Posterior cingulate gyrus (tissue), 11 donors: ENCODE measurements at regions not wholly inside any gene's neighbourhood (a gene's known extent, or its start where the extent isn't known, plus 50 kb on each side); places are given as distances from the start of the nearest gene placed in this dataset.

Source experiments
- DNase-seq, 10 donors: peaks; one replicate each; pipeline versions ENCODE4 v3.0.0 to v3.0.0-alpha.2; 2020 to 2021; ENCODE audit warnings: mixed read lengths in 3 of 10
- intact Hi-C: fragments of 100-400 bp; cut with DNase I; formaldehyde crosslinking; loops from one replicate; pipeline ENCODE4 v1.15.1; 2023

- no peak for DNase-seq
- intact Hi-C loops = no loop called here
These were observed 259.9 kb downstream of the BMP7 start for GRCh38 chr20:57006411-57007170.

DNA sequence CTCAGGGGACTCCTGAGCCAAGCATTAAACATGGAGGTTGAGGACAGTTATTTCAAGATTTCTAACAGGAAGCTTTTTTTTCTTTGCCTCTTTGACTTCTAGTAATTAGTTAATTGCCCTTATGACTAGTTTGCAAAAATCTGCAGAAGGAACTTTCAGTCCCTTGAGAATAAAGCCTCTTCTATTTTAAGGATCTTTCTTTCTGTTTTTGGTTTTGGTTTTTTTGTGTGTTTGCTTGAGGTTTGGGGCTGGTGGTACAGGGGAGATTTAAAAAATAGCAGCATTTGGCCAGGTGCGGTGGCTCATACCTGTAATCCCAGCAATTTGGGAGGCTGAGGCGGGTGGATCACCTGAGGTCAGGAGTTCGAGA lies 259.3 kb downstream of the BMP7 start:
- DNase-seq = no peak
- intact Hi-C loops = no loop called here

GRCh38 chr20:57008217-57008616 lies 258.2 kb downstream of the BMP7 start:
- intact Hi-C loops = no loop called here
- no peak for DNase-seq

- DNase-seq = peak in 1 of 10 donors; percentile 24
- intact Hi-C loops = no loop called here
These were observed 257.1 kb downstream of the BMP7 start for GRCh38 chr20:57009355-57009754.

DNA sequence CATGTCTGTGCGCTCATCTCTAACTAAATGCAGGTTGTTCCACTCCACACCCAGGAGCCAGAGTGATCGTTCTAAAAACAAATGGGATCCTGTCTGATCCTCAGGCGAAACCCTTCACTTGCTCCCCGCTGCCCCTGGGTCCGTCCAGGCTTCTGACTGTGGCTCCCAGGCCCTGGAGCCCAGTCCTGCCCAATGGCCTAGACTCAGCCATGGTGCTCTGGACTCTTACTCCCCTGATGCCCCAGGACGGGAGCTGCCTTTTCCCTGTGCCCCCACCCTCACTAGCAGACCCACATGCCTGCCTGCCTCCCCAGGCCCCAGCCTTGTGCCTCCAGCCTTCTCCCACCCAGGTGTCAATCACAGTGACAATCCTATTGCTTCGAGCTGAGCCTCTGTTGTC lies 256.7 kb downstream of the BMP7 start:
- peak in 1 of 10 donors; percentile 62 for DNase-seq
- intact Hi-C loops = no loop called here

GRCh38 chr20:57012691-57013090 lies 253.8 kb downstream of the BMP7 start:
- intact Hi-C loops = no loop called here
- no peak for DNase-seq

DNA sequence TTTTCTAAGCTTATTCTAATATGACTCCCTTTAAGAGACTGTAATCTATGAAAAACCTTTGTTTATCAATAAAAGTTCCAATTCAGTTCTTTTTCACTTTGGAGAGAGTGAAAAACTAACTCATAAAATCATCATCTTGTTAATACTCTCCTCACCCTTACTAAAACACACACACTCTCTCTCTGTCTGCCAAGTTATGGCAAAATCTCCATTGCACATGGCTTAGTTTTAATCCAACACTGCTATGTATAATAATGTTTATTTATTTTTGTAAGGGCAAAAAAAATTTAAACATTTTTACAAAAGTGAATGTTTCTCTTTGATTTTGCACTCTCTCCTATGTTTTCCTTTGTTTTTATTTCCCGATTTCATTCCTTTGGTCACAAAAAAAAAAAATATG lies 253.2 kb downstream of the BMP7 start:
- DNase-seq = no peak
- intact Hi-C loops = no loop called here

DNA sequence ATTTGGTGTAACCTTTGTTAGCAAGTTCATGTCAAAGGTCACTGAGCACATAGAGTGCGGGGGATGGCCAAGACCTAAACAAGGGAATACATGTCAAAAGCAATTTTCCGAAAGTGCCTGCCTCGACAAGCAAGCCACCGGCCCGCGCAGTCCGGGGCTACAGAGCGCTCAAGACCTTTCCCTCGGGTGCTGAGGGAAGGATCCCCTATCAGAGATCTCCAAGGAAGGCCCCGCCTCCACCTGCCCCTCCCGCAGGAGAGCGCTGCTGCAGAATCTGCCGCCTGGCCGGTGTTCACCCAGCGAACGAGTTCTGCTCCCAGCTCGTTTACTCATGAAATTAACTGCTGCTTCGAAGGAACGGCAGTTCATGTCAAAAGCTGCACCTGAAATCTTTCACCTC lies 252.7 kb downstream of the BMP7 start:
- peak in 1 of 10 donors; percentile 28 for DNase-seq
- intact Hi-C loops = no loop called here

DNA sequence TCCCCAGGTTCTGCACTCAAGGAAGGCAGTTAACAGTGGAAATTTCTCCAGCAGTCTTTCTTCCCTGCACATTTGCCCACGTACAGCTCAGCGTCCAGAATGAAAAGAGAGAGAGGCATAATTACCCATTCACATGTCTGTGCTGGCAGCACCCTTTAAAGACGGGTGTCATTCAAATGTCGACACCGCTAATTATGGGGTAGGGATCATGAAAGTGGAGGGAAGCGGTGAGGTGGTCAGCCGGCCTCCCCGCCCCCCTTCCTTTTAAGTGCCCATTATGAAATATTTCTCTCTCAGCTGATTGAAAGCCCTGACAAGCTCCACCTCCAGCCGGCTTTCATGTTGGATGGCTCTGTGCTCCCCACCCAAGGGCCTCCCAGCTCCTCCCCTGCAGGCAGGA lies 246.1 kb downstream of the BMP7 start:
- DNase-seq = no peak
- intact Hi-C loops = no loop called here

DNA sequence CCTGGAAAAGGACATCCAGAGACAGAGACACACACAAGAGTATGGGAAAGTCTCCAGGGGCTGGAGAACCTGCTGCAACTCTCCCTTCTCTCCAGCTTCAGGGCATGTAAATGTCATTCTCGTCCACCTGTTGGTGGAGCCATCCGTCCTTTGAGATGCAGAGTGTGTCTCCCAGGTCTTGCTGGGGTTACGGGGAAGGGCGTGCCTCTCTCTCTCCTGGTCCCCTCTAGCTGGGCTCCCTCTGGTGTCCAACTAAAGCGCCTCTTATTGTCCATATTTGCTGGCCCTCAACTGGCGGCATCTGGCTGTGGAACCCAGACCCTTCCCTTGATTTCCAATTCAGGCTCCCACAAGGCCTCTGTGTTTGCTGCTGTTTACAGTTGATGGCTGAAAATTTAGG lies 244.1 kb downstream of the BMP7 start:
- intact Hi-C loops = no loop called here

DNA sequence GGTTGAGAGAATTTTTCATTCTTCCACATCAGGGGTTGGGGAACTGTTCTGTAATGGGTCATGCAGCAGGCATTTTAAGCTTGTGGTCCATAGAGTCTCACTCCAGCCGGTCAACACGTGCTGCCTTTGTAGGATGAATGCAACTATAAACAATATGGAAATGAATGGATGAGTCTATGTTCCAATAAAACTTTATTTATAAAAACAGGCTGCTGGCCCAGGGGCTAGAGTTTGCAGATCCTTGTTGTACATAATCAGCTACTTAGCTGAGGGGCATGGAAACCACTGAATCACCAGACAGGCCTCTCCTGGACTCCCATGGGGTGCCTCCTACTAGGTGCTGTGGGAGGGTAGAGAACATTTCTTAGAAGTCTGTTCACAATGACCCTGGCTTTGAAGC lies 243.4 kb downstream of the BMP7 start:
- intact Hi-C loops = no loop called here
- no peak for DNase-seq

More for the DNA sequence above, 244.1 kb downstream of the BMP7 start:
- DNase-seq = no peak

DNA sequence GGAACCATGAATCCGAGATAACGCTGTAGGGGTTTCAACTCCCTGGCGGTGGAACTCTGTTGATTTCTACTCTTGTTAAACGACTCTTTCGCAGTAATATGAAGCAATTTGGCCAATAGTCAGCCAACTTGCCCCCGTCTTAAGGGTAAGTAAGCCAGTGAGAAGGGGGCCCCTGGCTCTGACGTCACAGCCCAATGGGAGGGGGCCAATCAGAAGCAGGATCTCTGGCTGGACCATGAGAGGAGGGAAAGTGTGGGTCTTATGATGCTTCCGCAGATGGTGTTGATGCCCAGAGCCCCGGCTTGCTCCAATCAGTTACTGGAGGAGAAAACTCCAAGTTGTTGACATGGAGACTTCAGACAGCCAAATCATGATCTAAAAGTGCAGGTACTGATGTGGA lies 242.4 kb downstream of the BMP7 start:
- no peak for DNase-seq
- intact Hi-C loops = no loop called here

DNA sequence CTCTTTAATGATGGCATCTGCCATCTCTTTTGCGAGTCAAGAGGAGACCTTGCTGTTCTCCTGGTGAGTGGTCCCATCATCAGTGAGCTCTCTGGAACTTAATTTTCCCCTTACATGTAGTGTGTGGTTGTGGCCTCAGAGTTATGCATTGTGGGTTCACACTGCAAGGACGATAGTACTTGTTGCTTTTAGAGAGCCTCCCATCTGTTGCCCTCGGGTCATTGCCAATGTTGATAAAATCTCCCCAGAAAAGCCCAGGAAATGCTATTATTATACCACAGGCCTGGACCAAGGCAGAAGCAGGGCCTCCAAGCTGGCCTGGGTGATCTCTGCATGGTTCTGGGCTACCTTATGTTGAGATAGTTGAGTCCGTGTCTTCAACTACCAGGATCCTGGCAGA lies 241.6 kb downstream of the BMP7 start:
- no peak for DNase-seq
- intact Hi-C loops = no loop called here

GRCh38 chr20:57025261-57025660 lies 241.2 kb downstream of the BMP7 start:
- intact Hi-C loops = no loop called here

GRCh38 chr20:57025666-57026224 lies 240.7 kb downstream of the BMP7 start:
- no peak for DNase-seq

More at GRCh38 chr20:57025261-57025660, 241.2 kb downstream of the BMP7 start:
- DNase-seq = no peak

GRCh38 chr20:57027777-57028176 lies 238.7 kb downstream of the BMP7 start:
- DNase-seq = no peak
- intact Hi-C loops = no loop called here

More at GRCh38 chr20:57025666-57026224, 240.7 kb downstream of the BMP7 start:
- intact Hi-C loops = no loop called here

GRCh38 chr20:57030611-57031600 lies 235.5 kb downstream of the BMP7 start:
- no peak for DNase-seq
- intact Hi-C loops = no loop called here

DNA sequence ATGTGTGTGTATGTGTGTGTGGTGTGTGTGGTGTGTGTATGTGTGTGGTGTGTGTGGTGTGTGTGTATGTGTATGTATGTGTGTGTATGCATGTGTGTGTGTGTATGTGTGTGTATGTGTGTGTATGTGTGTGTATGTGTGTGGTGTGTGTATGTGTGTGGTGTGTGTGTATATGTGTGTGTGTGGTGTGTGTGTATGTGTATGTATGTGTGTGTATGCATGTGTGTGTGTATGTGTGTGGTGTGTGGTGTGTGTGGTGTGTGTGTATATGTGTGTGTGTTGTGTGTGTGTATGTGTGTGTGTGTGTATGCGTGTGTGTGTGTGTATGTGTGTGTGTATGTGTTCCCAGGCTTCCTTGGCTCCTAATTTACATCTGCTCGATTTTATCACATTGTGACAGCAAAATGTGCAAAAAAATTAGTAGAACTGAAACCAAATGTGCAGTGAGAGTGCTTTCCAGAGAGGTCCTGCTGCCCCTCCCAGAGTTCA lies 234.5 kb downstream of the BMP7 start:
- DNase-seq = no peak
- intact Hi-C loops = no loop called here

DNA sequence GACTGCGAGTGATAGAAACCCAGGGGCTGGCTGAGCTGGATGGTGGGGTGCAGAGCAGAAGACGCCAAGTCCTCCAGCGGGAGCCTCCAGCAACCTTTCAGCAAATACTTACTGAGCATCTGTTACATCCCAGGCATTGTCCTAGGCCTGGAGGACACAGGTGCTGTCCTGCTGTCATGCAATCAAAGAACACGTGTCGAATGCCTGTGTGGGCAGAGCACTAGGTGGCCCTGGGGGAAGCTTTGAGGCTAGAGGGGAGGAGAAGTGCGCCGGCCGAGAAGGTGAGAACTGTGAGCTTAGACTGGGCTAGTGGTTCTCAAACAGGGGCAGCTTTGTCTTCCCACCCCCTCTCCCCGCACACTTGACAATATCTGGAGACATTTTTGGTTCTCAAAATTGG lies 233.6 kb downstream of the BMP7 start:
- intact Hi-C loops = no loop called here

GRCh38 chr20:57034001-57034400 lies 232.4 kb downstream of the BMP7 start:
- DNase-seq = no peak
- intact Hi-C loops = no loop called here

More for the DNA sequence above, 233.6 kb downstream of the BMP7 start:
- no peak for DNase-seq

DNA sequence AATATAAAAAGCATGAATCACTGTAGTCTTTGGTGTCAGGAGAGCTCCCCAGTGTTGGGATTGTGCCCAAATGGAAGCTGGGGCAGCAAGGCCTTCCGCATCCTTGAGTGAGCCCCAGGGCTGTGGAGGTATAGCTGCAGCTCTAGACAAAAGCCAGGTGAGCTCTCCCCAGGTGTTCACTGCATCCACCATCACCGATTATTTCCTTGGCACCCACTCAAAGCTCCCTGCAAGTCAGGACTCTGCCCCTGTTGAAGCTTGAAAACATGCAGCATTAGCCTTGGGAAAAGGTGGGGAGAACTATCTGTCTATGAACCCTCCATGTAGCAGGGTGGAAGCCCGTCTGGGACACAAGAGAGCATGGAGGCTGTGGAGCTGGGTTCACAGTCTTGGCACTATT lies 228.8 kb downstream of the BMP7 start:
- no peak for DNase-seq

More for the DNA sequence above, 228.8 kb downstream of the BMP7 start:
- intact Hi-C loops = no loop called here
